NCI-H1930 (cell line): ENCODE measurements at regions not wholly inside any gene's neighbourhood (a gene's known extent, or its start where the extent isn't known, plus 50 kb on each side); places are given as distances from the start of the nearest gene placed in this dataset.

Experiments
- DNase-seq, 2 experiments: peaks; one replicate each; lab custom pipeline; 2025; lab: John Stamatoyannopoulos, UW

- DNase-seq, result no peak
Observed at GRCh38 chr12:66852091-66852490, 173.2 kb upstream of the GRIP1 start.

GRCh38 chr12:66852765-66853164 lies 173.9 kb upstream of the GRIP1 start:
- no peak for DNase-seq

GRCh38 chr12:66859751-66860440 lies 181.0 kb upstream of the GRIP1 start:
- DNase-seq, result no peak

- peak; percentile 23 to 64 for DNase-seq
Observed at GRCh38 chr12:66860752-66861750, 182.2 kb upstream of the GRIP1 start.

GRCh38 chr12:66862356-66862985 lies 183.6 kb upstream of the GRIP1 start:
- DNase-seq, result no peak

GRCh38 chr12:66863276-66863675 lies 184.4 kb upstream of the GRIP1 start:
- no peak for DNase-seq

GRCh38 chr12:66877925-66878324 lies 199.0 kb upstream of the GRIP1 start:
- DNase-seq, result no peak

GRCh38 chr12:66879409-66879808 lies 200.5 kb upstream of the GRIP1 start:
- no peak for DNase-seq

GRCh38 chr12:66881386-66881785 lies 202.5 kb upstream of the GRIP1 start:
- DNase-seq, result no peak

- DNase-seq, result no peak
Observed at GRCh38 chr12:66884091-66884490, 205.2 kb upstream of the GRIP1 start.

- DNase-seq, result no peak
Observed at GRCh38 chr12:66885115-66885875, 206.4 kb upstream of the GRIP1 start.

- DNase-seq, result no peak
Observed at GRCh38 chr12:66896797-66897196, 217.9 kb upstream of the GRIP1 start.

GRCh38 chr12:66898700-66899469 lies 220.0 kb upstream of the GRIP1 start:
- peak in 1 of 2 experiments; percentile 37 for DNase-seq

GRCh38 chr12:66899588-66899987 lies 220.7 kb upstream of the GRIP1 start:
- DNase-seq, result no peak

GRCh38 chr12:66900616-66901015 lies 221.7 kb upstream of the GRIP1 start:
- DNase-seq, result no peak

- no peak for DNase-seq
Observed at GRCh38 chr12:66901138-66901932, 222.5 kb upstream of the GRIP1 start.

GRCh38 chr12:66902020-66902419 lies 223.1 kb upstream of the GRIP1 start:
- no peak for DNase-seq

GRCh38 chr12:66903782-66904396 lies 225.0 kb upstream of the GRIP1 start:
- DNase-seq, result no peak

GRCh38 chr12:66905201-66905600 lies 226.3 kb upstream of the GRIP1 start:
- DNase-seq, result no peak
